Inflammatory macrophage treated with lipopolysaccharide for 4 hours (primary cell): ENCODE measurements at regions not wholly inside any gene's neighbourhood (a gene's known extent, or its start where the extent isn't known, plus 50 kb on each side); places are given as distances from the start of the nearest gene placed in this dataset.

ENCODE experiments used
- DNase-seq: peaks from one replicate; pipeline ENCODE4 v3.0.0-alpha.2; 2020

- no peak for DNase-seq
Measured at GRCh38 chr6:100134297-100134696, 140.3 kb upstream of the MCHR2 start.

- no peak for DNase-seq
Measured at GRCh38 chr6:100132005-100132404, 138.0 kb upstream of the MCHR2 start.

- no peak for DNase-seq
Measured at GRCh38 chr6:100130630-100131029, 136.6 kb upstream of the MCHR2 start.

GRCh38 chr6:100126790-100127484 is 132.9 kb upstream of the MCHR2 start:
- DNase-seq: no peak

- DNase-seq: no peak
Measured at GRCh38 chr6:100121854-100122609, 128.0 kb upstream of the MCHR2 start.

- DNase-seq: no peak
Measured at GRCh38 chr6:100119261-100119660, 125.2 kb upstream of the MCHR2 start.

GRCh38 chr6:100118301-100118700 is 124.3 kb upstream of the MCHR2 start:
- DNase-seq: no peak

GRCh38 chr6:100117680-100118079 is 123.7 kb upstream of the MCHR2 start:
- DNase-seq: no peak

- peak; percentile 13 for DNase-seq
Measured at GRCh38 chr6:100116411-100117194, 122.6 kb upstream of the MCHR2 start.

- no peak for DNase-seq
Measured at GRCh38 chr6:100115407-100116101, 121.5 kb upstream of the MCHR2 start.

GRCh38 chr6:100112855-100113508 is 119.0 kb upstream of the MCHR2 start:
- DNase-seq: no peak

- no peak for DNase-seq
Measured at GRCh38 chr6:100105919-100106529, 112.0 kb upstream of the MCHR2 start.

- no peak for DNase-seq
Measured at GRCh38 chr6:100105138-100105537, 111.1 kb upstream of the MCHR2 start.

- no peak for DNase-seq
Measured at GRCh38 chr6:100103931-100104330, 109.9 kb upstream of the MCHR2 start.

- no peak for DNase-seq
Measured at GRCh38 chr6:100103194-100103593, 109.2 kb upstream of the MCHR2 start.

- no peak for DNase-seq
Measured at GRCh38 chr6:100101644-100102043, 107.6 kb upstream of the MCHR2 start.

- no peak for DNase-seq
Measured at GRCh38 chr6:100100776-100101175, 106.8 kb upstream of the MCHR2 start.

- peak; percentile 6 for DNase-seq
Measured at GRCh38 chr6:100099189-100100074, 105.4 kb upstream of the MCHR2 start.

- no peak for DNase-seq
Measured at GRCh38 chr6:100096936-100097335, 102.9 kb upstream of the MCHR2 start.

GRCh38 chr6:100096341-100096740 is 102.3 kb upstream of the MCHR2 start:
- no peak for DNase-seq

- DNase-seq: no peak
Measured at GRCh38 chr6:100093405-100093804, 99.4 kb upstream of the MCHR2 start.
